ENCODE measurements at regions not wholly inside any gene's neighbourhood (a gene's known extent, or its start where the extent isn't known, plus 50 kb on each side); places are given as distances from the start of the nearest gene placed in this dataset.
"Not testable (repeated sequence)": the region's sequence is repeated elsewhere in the genome, so short reads cannot be mapped to it uniquely, and the experiment has no call there.

GRCh38 chr12:97075934-97076630 is 169.0 kb downstream of the NEDD1 start:
- no peak overlapping the region for H2AFZ ChIP-seq (ENCODE audit: low read depth, low read length)
- TF ChIP-seq CTCF (IDR thresholded peaks at IDR 0.05; ENCODE audit: poor library complexity, severe bottlenecking) (no peak), RAD21 (conservative IDR thresholded peaks at IDR 0.05) (no peak), EZH2 (IDR thresholded peaks at IDR 0.05; ENCODE audit: borderline replicate concordance, insufficient read depth, low read length, poor library complexity, severe bottlenecking) (no peak), POLR2AphosphoS5 (IDR thresholded peaks at IDR 0.05) (no peak), EP300 (conservative IDR thresholded peaks at IDR 0.05; ENCODE audit: poor library complexity, severe bottlenecking) (no peak), MXI1 (conservative IDR thresholded peaks at IDR 0.05; ENCODE audit: poor library complexity, severe bottlenecking) (no peak), SMC3 (conservative IDR thresholded peaks at IDR 0.05; ENCODE audit: poor library complexity) (no peak), TAF1 (IDR thresholded peaks at IDR 0.05; ENCODE audit: low read depth) (no peak)
- TF ChIP-seq, protein P1, sequence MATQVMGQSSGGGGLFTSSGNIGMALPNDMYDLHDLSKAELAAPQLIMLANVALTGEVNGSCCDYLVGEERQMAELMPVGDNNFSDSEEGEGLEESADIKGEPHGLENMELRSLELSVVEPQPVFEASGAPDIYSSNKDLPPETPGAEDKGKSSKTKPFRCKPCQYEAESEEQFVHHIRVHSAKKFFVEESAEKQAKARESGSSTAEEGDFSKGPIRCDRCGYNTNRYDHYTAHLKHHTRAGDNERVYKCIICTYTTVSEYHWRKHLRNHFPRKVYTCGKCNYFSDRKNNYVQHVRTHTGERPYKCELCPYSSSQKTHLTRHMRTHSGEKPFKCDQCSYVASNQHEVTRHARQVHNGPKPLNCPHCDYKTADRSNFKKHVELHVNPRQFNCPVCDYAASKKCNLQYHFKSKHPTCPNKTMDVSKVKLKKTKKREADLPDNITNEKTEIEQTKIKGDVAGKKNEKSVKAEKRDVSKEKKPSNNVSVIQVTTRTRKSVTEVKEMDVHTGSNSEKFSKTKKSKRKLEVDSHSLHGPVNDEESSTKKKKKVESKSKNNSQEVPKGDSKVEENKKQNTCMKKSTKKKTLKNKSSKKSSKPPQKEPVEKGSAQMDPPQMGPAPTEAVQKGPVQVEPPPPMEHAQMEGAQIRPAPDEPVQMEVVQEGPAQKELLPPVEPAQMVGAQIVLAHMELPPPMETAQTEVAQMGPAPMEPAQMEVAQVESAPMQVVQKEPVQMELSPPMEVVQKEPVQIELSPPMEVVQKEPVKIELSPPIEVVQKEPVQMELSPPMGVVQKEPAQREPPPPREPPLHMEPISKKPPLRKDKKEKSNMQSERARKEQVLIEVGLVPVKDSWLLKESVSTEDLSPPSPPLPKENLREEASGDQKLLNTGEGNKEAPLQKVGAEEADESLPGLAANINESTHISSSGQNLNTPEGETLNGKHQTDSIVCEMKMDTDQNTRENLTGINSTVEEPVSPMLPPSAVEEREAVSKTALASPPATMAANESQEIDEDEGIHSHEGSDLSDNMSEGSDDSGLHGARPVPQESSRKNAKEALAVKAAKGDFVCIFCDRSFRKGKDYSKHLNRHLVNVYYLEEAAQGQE (IDR thresholded peaks at IDR 0.05; ENCODE audit: borderline replicate concordance) = no peak
- no peaks in the 10 kb centered on the region for H3K36me3 ChIP-seq (ENCODE audit: insufficient read depth, low read length)
- H3K4me3 ChIP-seq (ENCODE audit: low read length) = peak overlapping the region; percentile 36
- peaks cover 12% of the 10 kb centered on the region for H3F3A ChIP-seq (ENCODE audit: insufficient read depth, low read length, poor library complexity, severe bottlenecking)
- H3K9me3 ChIP-seq (ENCODE audit: low read length) = no peaks in the 10 kb centered on the region
- H3K9ac ChIP-seq (ENCODE audit: low read length) = no peak overlapping the region
- no peaks in the 10 kb centered on the region for H3K27me3 ChIP-seq (ENCODE audit: insufficient read depth, low read depth, low read length)
- H3K27ac ChIP-seq (ENCODE audit: low read length) = no peak overlapping the region
- no peak overlapping the region for H3K4me2 ChIP-seq (ENCODE audit: low read length)
- no peaks in the 10 kb centered on the region for H3K79me2 ChIP-seq (replicated peaks; ENCODE audit: insufficient read depth, low read length)
- no peaks in the 10 kb centered on the region for H3K9me2 ChIP-seq (ENCODE audit: insufficient read depth, low read length)
- H4K20me1 ChIP-seq (ENCODE audit: insufficient read depth) = no peaks in the 10 kb centered on the region

GRCh38 chr12:97076912-97077311 is 169.9 kb downstream of the NEDD1 start:
- H3K9me3 ChIP-seq (ENCODE audit: low read length); H3K27me3 ChIP-seq (ENCODE audit: insufficient read depth, low read depth, low read length); H3K9ac ChIP-seq (ENCODE audit: low read length); H4K20me1 ChIP-seq (ENCODE audit: insufficient read depth); H3K4me3 ChIP-seq (ENCODE audit: low read length); H3K9me2 ChIP-seq (ENCODE audit: insufficient read depth, low read length); H2AFZ ChIP-seq (ENCODE audit: low read depth, low read length); H3K79me2 ChIP-seq (replicated peaks; ENCODE audit: insufficient read depth, low read length); H3K27ac ChIP-seq (ENCODE audit: low read length); H3K4me2 ChIP-seq (ENCODE audit: low read length); H3K36me3 ChIP-seq (ENCODE audit: insufficient read depth, low read length): not testable (repeated sequence)
- peaks cover 12% of the 10 kb centered on the region for H3F3A ChIP-seq (ENCODE audit: insufficient read depth, low read length, poor library complexity, severe bottlenecking)

All from neural cell (in vitro differentiated cells).